ENCODE measurements at regions not wholly inside any gene's neighbourhood (a gene's known extent, or its start where the extent isn't known, plus 50 kb on each side); places are given as distances from the start of the nearest gene placed in this dataset.

- Histone ChIP-seq H3K4me1 (no peaks in the 10 kb centered on the region), H3K27ac (no peak overlapping the region), H3K36me3 (no peaks in the 10 kb centered on the region), H3K4me3 (no peak overlapping the region), H3K9me3 (peaks cover 0 to 17% (median 0%) of the 10 kb centered on the region in 12 donors), H3K27me3 (no peaks in the 10 kb centered on the region)
- intact Hi-C loops (cut with DNase I), result no loop called here
- DNase-seq, result no peak
- TF ChIP-seq CTCF (IDR thresholded peaks at IDR 0.05), result no peak
- no peak for TF ChIP-seq POLR2A (IDR thresholded peaks at IDR 0.05)
- 76 to 83% (median 79%) methylated on average over 4 of the region's 4 CpGs for WGBS, 4 donors
- no peak for ATAC-seq
These were observed 2186.5 kb upstream of the ACO1 start for GRCh38 chr9:30197954-30198353.

- no peak for DNase-seq
- Histone ChIP-seq H3K27ac (no peak overlapping the region), H3K4me3 (no peak overlapping the region), H3K27me3 (no peaks in the 10 kb centered on the region), H3K4me1 (no peaks in the 10 kb centered on the region), H3K36me3 (no peaks in the 10 kb centered on the region), H3K9me3 (peaks cover 0 to 17% (median 0%) of the 10 kb centered on the region in 12 donors)
- TF ChIP-seq POLR2A (IDR thresholded peaks at IDR 0.05) (no peak), CTCF (IDR thresholded peaks at IDR 0.05) (no peak)
- intact Hi-C loops (cut with DNase I), result no loop called here
- ATAC-seq, result no peak
- WGBS, 4 donors, result 78 to 88% (median 81%) methylated on average over 20 to 24 of the region's 24 CpGs
These were observed 2185.8 kb upstream of the ACO1 start for GRCh38 chr9:30198463-30199309.

GRCh38 chr9:30201024-30201423 is 2183.4 kb upstream of the ACO1 start:
- Histone ChIP-seq H3K4me1 (no peaks in the 10 kb centered on the region), H3K9me3 (peaks cover 0 to 17% (median 0%) of the 10 kb centered on the region in 12 donors), H3K4me3 (no peak overlapping the region), H3K27ac (no peak overlapping the region), H3K27me3 (no peaks in the 10 kb centered on the region), H3K36me3 (no peaks in the 10 kb centered on the region)
- intact Hi-C loops (cut with DNase I), result loop anchor here in 1 of 10 donors (10.0 kb wide), 1 partner anchor 56 kb away; no protein-coding TSS in a partner anchor
- ATAC-seq, result no peak
- 82 to 93% (median 86%) methylated on average over 3 of the region's 3 CpGs for WGBS, 4 donors
- DNase-seq, result no peak
- TF ChIP-seq CTCF (IDR thresholded peaks at IDR 0.05) (no peak), POLR2A (IDR thresholded peaks at IDR 0.05) (no peak)

GRCh38 chr9:30235068-30235467 is 2149.4 kb upstream of the ACO1 start:
- TF ChIP-seq CTCF (IDR thresholded peaks at IDR 0.05), result no peak
- TF ChIP-seq POLR2A (IDR thresholded peaks at IDR 0.05), result no peak
- no peak for ATAC-seq
- WGBS, 4 donors, result 56 to 71% (median 62%) methylated on average over 4 of the region's 4 CpGs
- Histone ChIP-seq H3K36me3 (no peaks in the 10 kb centered on the region), H3K27ac (no peak overlapping the region), H3K4me1 (no peaks in the 10 kb centered on the region), H3K27me3 (no peaks in the 10 kb centered on the region), H3K9me3 (no peaks in the 10 kb centered on the region), H3K4me3 (no peak overlapping the region)
- no peak for DNase-seq
- intact Hi-C loops (cut with DNase I), result no loop called here
